GM19351 (cell line): ENCODE measurements at regions not wholly inside any gene's neighbourhood (a gene's known extent, or its start where the extent isn't known, plus 50 kb on each side); places are given as distances from the start of the nearest gene placed in this dataset.
A peak's percentile ranks its signal among the peaks of the same experiment; 100 is the strongest.

Source experiments
- ATAC-seq: cut with Tn5 transposase; IDR thresholded peaks from one replicate; pipeline ENCODE4 v1.9.1; 2021; ENCODE audit warnings: mild to moderate bottlenecking, moderate library complexity; ENCODE audit not compliant: unreplicated experiment

DNA sequence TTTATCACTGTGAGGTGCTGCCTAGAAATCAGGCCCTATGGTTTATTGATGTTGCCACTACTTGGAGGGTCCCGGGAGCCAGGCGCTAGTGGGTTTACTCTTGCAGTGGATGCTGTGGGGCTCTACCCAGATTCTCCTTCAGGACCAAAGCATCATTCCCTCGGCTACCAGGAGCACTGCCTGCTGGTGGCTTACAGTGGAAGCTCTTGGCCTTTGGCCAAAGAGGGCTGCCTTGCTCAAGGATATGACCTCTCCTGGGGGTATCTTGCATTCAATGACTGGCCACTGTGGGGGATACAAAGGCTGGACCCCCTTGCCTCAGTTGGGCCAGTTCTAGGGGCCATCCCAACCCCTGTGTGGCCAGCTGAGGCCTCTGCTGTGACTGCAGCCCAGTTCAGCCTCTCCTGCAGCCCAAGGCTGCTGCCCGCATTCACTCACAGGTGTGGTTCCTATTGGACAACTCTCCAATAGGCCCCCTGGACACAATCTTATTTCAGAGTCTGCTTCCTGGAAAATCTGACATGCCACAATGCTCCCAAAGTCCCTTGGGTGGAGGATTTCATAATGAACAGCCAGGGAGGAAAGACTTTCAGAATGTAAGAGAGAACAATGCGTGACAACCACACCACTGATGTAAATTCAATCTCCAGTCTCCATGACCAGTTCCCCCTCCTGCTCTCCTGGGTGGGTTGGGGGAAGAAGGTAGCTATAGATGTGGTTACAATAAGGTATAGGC lies 196.3 kb downstream of the SNX10 start:
- no peak for ATAC-seq

DNA sequence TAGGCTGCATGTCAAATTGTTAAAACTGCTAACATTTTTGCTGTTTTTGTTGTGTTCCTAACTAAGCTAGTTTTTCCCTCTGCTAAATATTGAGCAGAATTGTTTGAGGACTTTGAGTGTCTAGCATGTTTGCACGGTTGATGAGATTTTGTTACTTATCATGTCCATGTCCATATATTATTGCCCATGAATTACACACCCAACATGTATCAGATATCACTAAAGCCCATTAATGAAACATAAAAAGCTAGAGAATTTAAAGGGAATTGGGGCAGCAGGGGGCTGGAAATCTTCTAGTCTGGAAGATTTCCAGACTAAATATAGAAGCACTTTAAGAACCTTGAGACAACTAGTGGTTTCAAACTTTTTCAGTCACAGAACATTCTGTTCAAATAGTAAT lies 197.7 kb downstream of the SNX10 start:
- ATAC-seq: no peak

DNA sequence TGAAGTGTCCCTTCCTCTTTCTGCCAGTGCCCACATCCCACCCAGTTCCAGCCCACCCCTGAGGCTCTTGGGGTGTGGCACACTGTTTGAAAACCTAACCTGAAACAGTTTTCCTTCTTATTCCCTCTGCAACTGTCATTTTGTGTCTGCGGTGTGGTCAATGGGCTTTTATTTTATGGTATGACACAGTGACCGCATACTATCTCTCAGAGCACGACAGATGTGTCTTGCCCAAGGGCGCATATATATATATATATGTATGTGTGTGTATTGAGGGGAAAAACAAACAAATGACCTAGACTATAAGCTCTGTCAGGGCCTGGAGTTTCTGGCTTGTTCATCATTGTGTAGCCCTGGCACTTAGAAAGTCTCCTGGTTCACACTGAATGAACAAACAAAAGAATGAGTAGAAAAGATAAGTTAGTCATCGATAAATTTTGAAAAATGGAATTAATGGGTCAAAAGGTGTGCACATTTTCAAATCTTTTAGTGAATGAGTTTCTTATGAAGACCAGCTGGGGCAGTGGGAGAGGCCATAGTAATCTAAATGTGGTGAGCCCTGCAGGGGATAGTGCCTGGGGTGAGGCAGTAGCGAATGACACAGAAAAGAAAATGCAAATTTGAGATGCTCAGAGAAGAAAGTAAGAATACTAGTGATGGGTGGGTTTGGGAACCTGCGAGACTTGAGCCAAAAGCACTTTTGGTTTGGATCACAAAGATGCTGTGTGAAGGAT lies 198.4 kb downstream of the SNX10 start:
- no peak for ATAC-seq

DNA sequence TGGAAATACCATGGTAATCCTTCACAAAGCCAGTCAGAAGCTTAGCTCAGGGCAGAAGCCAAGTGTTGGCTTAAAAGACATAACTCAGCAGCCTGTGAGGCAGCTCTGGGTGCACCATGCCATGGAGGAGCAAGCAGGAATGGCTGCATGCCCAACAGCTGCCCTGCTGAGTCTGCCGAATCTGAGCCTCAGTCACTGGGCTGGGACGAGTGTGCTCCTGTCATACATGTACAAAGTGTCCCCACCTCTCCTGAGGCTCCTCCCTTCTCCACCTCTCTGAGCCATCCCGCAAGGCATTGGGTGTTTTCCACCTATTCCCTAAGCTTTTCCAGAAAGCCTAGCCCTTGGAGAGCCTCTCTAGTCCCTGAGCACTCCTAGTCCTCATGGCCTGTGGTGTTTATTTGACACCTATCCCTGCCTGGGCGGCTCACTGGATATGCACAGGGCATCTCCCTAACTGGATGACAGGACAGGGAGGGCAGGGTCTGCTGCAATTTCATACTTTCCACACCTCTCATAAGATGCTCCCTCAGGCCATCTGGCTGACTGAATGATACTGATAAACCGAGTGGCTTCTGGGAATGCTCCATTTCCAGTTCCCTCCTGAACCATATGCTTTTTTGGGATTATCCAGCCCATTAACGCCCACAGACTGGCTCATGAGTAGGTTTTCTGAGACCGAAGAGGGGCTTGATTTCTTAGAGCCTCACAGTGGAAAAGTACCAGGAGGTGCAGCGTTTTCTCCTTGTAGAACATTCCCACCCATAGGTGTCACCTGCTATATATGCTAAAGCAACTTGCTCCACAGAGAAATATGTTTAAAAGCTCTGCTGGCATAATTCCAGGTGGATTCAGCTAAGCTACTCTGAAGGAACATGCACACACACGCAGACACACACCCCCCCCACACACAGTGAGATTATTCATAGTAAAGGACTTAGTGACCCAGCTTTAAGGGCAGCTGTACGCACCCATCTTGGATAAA lies 199.3 kb downstream of the SNX10 start:
- no peak for ATAC-seq

GRCh38 chr7:26492816-26493215 lies 201.2 kb downstream of the SNX10 start:
- no peak for ATAC-seq

DNA sequence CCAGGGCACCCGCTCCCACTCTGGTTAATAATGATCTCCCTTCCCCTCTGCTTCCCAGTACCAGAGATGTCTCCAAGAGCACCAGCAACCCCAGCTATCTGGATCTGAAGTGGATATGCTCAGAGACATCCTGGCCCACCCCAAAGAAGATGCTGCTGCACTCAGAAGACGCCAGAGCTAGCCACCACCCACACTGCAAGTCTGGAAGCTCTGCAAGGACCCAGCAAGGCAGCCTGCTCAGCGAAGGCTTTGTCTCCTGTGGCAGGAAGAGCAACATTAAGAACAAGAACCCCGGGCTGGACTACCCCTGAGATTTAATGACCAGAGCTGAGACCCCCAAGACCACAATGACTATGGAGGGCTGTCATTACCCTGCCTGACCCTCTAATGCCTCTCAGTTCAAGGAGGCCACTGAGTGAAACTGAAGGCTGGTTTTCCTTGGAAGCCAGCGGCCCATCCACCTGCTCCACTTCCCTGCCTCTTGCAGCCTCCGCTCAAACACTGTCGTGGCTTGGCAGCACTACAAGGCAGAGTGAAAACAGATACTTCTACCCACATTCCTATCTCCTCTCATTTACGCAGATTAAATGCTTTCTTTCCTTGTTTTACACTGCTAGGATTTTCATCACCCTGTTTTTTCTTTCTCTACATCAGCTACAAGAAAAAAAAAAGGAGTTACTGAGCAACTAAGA lies 202.2 kb downstream of the SNX10 start:
- no peak for ATAC-seq

- ATAC-seq: no peak
Observed at GRCh38 chr7:26495569-26495968, 203.9 kb downstream of the SNX10 start.

- no peak for ATAC-seq
Observed at GRCh38 chr7:26497801-26498596, 206.3 kb downstream of the SNX10 start.

DNA sequence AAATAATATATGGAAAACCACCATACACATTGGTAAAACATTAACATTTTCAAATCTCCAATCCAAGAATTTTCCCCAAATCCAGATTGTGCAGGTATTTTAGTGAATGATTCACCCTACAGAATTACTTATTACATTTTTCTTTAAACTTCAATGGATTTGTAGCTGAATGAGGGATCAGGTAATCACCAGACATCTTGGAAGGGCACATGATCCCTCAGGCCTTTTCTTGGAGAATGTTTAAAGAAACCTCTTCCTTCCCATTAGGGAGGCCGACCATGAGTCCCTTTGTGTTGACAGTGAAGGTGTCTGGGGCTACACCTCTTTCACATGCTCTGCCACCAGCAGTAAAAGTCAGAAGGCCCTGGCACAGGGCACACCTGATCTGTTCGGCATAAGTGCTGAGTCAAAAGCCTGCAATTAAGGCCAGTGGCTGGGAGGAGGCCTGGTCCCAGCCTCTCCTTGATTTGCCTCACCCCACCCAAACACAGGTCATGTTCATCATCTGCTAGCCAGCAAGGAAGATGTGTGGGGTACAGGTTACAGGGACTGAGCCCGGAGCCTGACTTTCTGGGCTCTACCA lies 207.7 kb downstream of the SNX10 start:
- ATAC-seq: no peak

- ATAC-seq: peak; percentile 56
Observed at GRCh38 chr7:26500749-26501352, 209.2 kb downstream of the SNX10 start.

DNA sequence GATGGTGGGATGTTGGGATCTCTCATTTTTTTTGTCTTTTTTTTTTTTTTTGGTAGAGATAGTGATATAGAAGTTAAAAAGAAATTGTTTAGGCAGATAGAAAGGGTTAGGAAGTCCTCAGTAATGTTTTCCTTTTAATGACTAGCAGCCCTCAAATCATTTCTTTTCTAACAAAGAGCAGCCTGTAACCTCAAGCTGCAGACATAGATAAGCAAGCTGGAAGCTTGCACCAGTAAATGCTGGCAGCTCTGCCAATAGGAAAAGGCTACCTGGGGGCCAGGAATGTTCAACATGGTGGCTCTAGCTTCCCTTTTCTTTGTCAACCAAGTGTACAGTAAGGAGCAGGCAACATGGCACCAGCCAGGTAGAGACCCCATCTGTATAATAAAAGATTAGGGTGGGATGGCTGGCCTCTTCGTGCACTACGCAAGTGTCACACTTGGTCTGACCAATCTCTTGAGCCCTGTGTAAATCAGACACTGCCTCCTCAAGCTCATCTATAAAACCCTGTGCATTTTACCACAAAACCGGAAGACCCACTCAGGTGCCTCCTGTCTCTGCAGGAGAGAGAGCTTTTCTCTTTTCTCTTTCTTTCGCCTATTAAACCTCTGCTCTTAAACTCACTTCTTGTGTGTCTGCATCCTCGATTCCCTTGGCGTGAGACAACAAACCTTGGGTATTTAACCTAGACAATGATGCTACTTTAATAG lies 212.9 kb downstream of the SNX10 start:
- ATAC-seq: no peak

GRCh38 chr7:26506196-26506595 lies 214.5 kb downstream of the SNX10 start:
- ATAC-seq: no peak

- ATAC-seq: no peak
Observed at GRCh38 chr7:26507108-26507987, 215.7 kb downstream of the SNX10 start.

DNA sequence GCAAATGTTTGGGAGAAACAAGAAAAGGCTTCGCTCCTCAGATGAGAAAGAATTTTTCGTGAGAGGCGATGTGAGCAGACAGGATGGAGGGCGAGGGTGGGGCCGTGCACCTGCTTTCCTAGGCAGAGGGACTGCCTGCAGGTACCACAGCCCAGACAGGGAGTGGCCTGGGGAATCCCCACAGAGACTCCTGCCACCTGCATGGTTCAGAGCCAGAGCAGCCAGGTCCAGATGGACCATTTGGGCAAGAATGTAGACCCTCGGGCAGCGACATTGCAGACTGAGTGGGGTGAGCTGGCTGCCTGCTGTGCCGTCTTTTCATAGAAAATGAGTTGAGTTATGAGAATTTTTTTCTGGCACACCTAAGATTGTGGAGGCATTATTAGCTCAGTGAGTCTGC lies 216.8 kb downstream of the SNX10 start:
- no peak for ATAC-seq

DNA sequence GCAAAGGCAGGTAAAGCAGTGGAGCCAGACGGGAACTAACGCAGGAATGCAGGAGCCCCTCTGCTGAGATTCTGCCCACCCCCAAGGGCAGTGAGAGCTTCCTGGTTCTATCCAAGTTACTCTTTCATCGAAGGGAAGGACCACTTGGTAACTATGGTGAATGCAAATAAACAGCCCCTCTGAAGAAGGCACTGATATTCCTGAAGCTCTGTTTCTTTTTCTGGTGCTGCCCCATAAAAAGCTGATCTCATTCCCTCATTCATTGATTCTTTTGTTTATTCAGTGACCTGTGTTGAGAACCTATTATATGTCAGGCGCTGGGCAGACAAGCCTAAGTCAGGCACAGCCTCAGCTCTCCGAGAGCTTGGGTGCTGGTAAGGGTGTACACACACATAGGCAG lies 217.3 kb downstream of the SNX10 start:
- ATAC-seq: no peak

GRCh38 chr7:26510231-26510957 lies 218.7 kb downstream of the SNX10 start:
- ATAC-seq: no peak

GRCh38 chr7:26511866-26512265 lies 220.2 kb downstream of the SNX10 start:
- no peak for ATAC-seq
